Left colon (tissue), 2 donors: ENCODE measurements at regions not wholly inside any gene's neighbourhood (a gene's known extent, or its start where the extent isn't known, plus 50 kb on each side); places are given as distances from the start of the nearest gene placed in this dataset.

Experiments
- ATAC-seq: fragments of 200-7000 bp; cut with Tn5 transposase; one replicate; pipeline ENCODE4 v1.9.1; 2020; ENCODE audit warnings: mild to moderate bottlenecking, moderate library complexity
- DNase-seq, 2 donors: peaks; one replicate each; pipeline ENCODE4 v3.0.0-alpha.2; 2020
- intact Hi-C, 2 donors: fragments of 100-400 bp; cut with DNase I in 1 of 2; cut with micrococcal nuclease in 1 of 2; formaldehyde crosslinking; loops; one replicate each; pipeline versions ENCODE4 v1.11.2 to v1.14.0; 2022; cut with DNase I, micrococcal nuclease
- donor health status: DM: no; HTN: no; CAD: no.
- donor health status: DM: yes; HTN: yes; CAD: no.

DNA sequence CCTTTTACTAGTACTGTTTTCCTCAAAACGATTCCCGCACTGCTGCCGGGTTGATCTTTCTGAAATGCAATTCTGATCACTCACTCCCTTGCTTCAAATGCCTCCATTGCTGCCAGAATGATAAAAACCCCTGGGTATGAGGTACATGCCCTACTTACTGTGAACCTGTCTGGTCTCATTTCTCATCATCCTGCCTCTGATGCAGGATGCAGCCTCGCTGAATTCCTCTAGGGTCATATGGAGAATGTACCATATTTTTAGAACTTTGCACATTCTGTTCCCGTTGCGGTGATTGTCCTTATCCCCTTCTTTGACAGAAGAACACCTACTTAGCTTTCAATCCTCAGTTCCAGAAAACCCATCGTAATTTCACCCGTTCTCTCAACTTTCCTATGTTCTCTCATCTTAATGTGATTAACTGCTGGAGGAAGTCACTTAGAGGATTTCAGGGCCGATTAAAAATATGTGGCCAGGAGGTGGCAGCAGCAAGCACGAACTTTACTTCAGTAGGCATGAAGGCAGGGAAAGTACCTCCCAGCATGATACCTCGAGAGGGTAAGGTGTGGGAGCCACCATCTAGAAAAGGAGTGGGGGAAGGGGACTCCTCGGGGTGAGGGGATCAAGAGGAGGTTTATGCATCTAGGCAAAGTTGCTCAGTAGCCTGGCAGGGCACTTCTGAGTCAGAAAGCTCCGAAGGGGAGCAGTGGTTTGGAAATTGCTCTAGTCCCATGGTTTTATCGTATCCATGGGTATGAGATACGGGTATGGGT is 361.5 kb upstream of the ZP4 start:
- ATAC-seq (peak; percentile 56), DNase-seq (peak in 1 of 2 donors; percentile 65)
- intact Hi-C loops: no loop called here

DNA sequence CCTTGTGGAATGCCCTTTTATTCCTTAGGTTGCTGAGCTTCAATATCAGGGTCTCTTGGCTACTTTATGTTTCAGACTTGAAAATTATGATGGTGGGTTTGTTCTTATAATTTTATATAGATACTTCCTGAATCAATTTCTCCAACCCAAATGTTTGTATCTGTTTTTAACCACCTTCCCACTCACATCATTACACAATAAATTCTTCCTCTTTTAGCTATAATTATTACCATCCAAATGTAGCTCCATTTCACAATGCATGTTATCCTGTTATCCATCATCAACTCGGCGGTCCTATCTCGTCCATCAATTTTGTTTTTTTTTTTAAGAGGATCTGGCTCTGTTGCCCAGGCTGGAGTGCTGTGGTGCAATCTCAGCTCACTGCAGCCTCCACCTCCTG is 357.6 kb upstream of the ZP4 start:
- intact Hi-C loops: no loop called here

DNA sequence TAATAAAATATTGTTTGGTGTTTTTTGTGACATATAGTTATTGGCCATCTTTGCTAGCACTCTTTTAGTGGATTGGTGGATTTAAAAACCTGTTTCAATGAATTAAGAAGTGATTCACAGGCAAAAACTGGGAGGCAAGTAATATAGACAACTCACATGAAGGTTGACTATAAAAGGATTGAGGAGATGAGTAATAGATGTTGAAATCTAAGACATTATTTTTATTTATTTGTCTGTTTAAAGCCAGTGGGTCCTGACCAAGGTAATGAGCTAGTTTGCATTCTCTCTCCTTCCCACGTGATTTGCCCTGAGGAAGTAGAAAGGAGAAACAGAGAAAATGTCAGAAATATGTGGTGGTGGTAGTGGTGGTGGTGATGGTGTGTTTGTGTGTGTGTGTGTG is 351.5 kb upstream of the ZP4 start:
- intact Hi-C loops: no loop called here
- ATAC-seq (no peak), DNase-seq (no peak)

More for the DNA sequence above, 357.6 kb upstream of the ZP4 start:
- DNase-seq (no peak), ATAC-seq (no peak)

DNA sequence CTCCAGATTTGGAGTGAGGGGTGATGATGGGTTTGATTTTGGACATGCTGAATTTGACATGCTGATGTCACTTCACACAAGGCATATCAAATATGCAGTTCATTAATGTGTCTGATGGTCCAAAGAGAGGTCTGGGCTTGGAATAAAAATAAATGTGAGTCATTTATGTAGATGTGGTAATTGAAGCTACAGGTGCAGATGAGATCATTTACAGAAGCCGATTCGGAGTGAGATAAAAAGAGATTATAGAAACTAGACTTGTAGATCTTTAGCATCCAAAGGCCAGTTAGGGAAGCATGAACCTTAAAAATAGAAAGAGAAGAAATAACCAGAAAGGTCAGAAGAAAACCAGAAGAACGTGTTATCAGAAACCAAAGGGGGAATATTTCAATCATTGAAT is 350.9 kb upstream of the ZP4 start:
- intact Hi-C loops: no loop called here
- DNase-seq (no peak), ATAC-seq (no peak)

DNA sequence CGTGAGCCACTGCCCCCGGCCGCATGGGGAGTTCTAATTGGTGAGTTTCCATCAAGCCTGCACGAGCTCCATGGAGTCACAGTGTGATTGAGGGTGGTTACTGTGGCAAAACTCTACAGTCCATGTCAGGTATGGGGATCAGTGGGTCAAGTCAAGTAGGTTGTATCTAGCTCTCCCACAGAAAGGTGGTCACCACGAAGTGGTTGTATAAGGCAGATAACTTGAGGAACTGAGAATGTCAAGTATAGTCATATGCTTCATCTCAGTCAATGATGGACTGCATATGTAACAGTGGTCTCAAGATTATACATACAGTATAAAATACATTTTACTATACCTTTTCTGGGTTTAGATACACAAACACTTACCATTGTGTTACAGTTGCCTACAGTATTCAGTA is 348.6 kb upstream of the ZP4 start:
- intact Hi-C loops: no loop called here
- DNase-seq: no peak
- no peak for ATAC-seq

DNA sequence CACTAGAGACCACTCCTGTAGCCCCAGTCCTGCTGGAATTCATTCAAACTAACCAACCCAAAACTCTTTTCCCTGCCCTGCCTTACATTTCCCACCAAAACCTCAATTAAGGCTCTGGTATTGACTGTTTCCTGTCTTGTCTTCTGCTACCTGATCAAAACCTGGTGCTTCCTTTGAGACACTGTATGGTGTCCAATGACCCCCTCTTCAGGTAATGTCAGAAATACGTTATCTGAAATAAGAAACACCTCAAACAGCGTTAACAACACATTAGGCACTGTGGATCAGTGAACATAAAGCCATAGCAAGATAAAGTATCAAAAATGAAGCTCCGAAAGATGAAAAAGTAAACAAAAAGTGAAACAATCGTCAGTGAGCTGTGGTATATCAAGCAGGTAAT is 343.2 kb upstream of the ZP4 start:
- ATAC-seq: no peak
- no peak for DNase-seq
- intact Hi-C loops: no loop called here

DNA sequence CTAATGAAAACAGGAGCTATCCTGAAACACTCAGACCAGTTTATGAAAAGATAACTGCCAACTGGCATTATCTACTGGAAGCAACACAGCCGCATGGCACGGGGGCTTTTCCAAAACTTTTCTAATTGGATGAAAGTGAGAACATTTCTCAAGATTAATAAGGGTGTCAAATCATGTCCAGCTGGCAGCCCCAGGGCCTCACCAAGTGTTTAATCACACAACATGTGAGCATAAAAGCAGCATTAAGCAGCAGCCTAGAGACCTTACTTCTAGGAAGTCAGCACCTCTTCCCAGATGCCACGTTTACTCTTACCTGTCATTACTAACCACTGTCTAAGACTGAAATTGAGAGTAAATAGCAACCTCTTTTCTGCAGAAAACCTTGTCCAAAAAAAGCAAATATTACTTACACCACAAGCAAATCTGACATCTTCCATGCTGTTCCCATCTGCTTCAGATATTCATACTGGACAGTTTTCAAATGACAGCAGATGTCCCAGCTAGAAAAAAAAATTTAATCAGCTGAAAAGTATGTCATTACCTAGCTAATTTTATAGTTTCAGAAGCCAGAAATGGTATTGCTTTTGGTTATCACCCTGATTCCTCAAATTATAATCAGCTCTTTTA is 341.5 kb upstream of the ZP4 start:
- ATAC-seq: no peak
- no peak for DNase-seq

DNA sequence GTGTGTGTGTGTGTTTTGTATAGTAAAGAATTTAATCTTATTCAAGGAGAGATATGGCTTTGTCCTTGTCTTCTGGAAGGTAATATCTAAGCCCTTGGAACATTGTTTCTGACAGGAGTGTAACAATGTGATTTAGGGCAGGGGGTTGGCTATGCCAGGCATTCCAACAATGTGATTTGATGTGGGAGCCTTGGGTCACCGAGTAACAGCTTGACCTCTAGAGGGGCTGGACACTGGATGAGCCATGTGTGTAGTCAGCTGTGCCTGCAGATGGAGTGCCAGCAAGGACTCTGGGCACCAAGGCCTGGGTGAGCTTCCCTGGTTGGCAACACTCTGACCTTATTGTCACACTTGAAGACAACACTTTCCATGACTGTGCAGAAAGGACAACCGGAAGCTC is 336.1 kb upstream of the ZP4 start:
- ATAC-seq (no peak), DNase-seq (no peak)
- intact Hi-C loops: no loop called here

More for the DNA sequence above, 341.5 kb upstream of the ZP4 start:
- intact Hi-C loops: no loop called here

DNA sequence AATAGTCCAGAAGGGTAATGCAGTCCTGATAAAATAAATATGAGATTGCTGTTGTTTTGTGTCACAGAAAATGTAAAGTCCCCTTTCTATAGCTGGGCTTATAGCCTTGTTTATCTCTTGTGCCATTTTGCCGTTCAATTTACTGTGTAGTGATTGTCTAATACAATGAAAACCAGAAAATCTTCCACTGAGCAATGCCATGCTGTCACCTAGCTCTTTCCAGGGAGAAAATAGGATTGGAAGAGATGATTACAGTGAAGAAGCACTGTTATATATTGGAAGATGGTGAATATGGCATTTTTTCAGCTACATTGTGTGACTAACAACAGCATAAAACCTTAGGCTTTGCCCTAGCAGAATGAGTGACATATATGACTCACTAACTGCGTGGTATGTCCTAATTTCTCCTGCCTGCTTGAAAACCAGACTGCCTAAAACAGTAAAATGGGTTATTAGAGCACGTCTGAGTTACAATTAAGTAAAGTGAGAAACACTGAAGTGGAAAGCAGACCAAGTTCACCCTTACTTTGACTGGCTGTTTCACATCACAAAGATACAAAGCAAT is 332.4 kb upstream of the ZP4 start:
- no peak for ATAC-seq
- DNase-seq: no peak
- intact Hi-C loops: no loop called here

DNA sequence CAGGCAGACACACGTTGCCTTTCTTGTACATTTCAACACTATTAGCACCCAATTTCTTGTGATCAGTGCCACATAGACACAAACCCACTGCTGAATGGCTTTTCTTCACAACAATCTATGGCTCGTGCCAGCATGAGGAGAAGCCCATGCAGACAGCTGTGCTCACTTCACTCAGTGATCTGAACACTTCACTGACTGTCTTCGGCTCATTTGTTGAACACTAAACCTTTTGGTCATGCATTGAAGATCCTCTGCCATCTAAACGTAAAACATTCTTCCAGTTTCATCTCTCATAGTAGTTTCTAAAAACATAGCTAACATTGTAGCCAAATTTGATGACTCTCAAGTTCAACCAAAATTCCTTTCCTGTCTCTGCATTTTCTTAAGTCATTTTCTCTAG is 331.0 kb upstream of the ZP4 start:
- DNase-seq: no peak
- intact Hi-C loops: no loop called here
- ATAC-seq: no peak

DNA sequence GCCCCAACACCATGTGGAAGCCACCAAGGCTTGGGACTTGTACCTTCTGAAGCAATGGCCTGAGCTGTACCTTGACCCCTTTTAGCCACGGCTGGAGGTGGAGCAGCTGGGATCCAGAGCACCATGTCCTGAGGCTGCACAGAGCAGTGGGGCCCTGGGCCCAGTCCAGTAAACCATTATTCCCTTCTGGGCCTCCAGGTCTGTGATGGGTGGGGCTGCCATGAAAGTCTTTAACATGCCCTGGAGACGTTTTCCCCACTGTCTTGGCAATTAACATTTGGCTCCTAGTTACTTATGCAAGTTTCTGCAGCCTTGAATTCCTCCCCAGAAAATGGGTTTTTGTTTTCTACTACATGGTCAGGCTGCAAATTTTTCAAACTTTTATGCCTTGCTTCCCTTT is 323.7 kb upstream of the ZP4 start:
- intact Hi-C loops: no loop called here
- DNase-seq (no peak), ATAC-seq (no peak)

DNA sequence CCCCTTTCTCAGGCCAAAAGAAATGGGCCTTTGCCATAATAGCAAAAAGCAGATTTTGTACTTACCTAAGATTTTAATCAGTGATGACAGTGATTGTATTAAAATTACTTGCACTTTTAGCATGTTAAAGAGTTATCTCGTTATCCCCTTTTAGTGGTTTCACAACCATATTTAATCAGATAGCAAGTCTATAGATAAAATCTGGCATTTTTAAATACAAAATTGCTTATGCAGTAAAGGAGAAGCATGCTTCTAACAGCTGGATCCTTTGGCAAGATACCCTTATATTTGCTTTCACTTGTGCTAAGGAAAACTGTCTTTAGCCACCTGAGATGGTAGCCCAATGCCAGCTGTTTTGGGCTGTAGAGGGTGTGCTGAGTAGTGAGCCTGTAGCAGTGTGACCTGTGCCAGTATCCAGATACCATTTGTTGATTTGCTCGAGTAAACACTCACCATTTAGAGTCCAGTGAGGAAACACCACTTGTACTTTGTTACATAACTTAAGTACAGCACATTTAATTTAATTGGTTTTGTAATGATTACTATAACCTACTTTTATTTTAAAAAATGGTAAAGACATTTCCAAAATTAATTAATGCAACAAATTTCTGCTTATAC is 314.4 kb upstream of the ZP4 start:
- intact Hi-C loops: no loop called here
- DNase-seq (no peak), ATAC-seq (no peak)

DNA sequence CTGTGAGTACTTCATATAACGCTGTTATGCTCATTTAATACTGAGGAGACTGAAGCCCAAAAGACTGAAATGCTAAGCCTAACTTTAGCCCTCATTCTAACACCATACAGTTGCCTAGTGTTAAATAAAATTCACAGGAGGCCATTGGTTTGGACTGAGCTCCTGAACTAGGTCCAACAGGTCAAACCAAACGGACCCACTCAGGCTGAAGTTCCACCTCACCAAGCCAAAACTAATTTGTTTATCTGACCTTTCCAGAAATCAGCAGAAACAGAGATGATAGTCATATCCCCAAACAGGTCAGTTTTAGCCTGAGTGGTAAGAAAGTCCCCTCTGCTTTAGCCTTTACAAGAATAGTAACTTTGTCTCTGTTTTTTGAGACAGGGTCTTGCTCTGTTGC is 311.3 kb upstream of the ZP4 start:
- DNase-seq (no peak), ATAC-seq (no peak)
- intact Hi-C loops: no loop called here

DNA sequence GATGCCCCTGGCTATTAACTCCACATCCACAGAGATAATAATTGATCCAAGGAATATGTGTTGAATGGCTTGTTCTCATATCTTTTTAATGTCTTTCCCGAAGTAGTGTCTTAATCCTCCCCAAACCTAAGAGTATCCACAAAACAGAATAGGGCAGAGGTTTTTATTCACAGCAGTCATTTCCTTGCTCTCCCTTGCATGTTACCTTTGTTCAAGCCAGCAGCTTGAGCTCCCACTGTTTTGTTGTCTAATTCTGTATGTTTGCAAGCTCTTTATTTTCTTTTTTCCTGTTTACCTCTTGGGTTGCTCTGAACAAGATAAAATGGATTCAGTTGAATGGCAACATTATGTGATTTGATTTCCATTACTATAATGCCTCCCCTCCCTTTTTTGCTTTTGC is 308.6 kb upstream of the ZP4 start:
- intact Hi-C loops: no loop called here
- ATAC-seq (no peak), DNase-seq (no peak)

DNA sequence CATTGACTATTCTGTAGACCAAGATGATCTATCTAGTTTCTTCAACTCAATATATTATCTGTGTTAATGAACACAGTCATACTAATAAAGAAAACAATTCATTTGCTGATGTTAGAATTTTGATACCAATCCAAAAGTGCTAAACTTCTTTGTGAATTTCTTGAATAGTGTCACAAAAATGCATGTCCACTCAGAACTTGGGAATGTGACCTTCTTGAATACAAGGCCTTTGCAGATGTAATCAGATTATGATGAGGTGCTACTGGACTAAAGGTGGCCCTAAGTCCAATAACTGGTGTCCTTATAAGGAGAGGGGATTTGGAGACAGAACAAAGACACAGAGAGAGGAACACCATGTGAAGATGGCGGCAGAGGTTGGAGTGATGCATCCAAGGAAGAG is 305.8 kb upstream of the ZP4 start:
- ATAC-seq (no peak), DNase-seq (no peak)
- intact Hi-C loops: no loop called here

DNA sequence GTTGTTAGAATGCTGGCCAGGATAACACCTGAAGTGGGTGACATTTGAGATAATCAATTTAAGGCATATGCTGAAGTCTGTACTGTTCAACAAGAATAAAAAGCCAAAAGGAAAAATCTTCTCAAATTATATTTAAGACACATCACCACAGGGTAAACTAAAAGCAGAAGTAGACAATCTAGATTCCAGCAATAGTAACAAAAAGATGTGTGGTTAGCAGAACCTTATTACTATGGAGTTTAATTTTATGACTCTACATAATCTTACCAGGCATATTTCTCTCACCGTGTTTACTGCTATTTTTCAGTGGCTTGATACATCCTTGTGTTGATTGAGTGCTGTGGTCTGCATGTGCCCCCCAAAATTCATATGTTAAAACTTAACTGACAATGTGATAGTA is 300.4 kb upstream of the ZP4 start:
- intact Hi-C loops: no loop called here
- DNase-seq (no peak), ATAC-seq (no peak)

DNA sequence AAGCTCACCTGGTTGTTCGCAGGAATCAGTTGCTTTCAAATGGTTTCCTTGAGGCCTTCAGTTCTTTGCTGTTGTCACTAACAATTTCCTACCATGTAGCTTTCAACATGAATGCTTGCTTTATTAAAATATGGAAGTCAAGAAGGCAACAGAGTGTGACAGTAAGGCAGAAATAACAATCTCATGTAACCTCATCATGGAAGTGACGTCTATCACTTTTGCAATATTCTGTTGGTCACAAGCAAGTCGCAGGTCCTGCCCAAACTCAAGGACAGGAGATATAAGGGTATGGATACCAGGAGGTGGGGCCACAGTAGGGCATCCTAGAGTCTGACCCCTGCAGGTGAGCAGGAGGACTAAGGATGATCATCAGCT is 296.8 kb upstream of the ZP4 start:
- DNase-seq (no peak), ATAC-seq (no peak)
- intact Hi-C loops: no loop called here

DNA sequence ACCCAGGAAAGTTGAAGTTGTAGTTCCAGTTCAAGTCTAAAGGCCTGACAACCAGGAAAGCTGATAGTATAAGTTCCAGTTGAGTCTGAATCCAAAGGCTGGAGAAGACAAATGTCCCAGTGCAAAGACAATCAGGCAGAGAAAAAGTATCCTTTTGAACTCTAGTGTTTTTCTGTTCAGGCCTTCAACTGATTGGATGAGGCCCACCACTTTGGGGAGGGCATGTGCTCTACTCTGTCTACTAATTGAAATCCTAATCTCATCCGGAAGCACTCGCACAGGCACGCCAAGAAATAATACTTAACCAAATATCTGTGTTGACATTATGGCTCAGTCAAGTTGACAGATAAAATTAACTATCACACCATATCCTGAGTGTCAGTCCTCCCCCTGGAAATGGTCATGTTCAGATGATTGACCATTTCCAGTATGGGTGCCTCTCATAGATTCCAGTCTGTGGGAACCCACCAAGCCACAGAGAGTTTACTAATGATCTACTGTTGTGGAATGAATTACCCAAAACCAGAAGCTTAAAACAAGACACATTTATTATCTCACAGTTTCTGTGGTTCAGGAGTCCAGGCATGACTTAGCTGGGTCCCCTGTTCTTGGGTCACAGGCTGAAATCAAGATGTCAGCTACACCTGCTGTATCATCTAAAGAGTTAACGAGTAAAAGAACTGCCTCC is 296.3 kb upstream of the ZP4 start:
- ATAC-seq (no peak), DNase-seq (no peak)
- intact Hi-C loops: no loop called here

DNA sequence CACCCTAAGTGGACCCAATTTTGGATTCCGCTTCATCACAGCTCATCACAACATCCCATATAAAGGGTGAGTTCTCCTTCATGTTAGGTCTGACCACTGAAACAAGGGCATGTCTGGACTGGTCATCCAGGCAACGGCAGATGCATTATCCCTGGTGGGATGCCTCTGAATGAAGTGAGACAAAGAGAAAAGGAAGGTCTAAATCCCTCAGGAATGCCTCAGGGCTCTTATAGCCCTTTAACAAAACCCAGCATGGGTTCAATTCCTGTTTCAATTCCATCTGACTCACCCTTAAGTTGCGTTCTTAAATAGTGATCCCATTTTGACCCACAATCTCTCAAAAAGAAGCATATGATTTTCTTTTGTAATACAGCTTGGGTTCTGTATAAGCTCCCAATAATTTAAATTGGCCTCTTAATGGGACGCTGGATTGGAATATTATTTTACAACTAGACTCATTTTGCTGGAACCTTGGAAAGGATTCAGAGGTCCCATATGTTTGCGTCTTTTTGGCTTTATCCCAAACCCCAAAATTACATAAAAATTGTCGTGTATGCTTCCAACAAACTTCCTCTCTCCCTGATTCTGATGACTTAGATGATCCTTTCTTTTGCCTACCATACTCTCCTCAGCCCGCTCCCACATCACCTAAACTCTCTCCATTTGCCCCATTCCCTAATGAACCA is 287.4 kb upstream of the ZP4 start:
- intact Hi-C loops: no loop called here
- ATAC-seq (no peak), DNase-seq (no peak)
